PC-3 (cell line): ENCODE measurements at regions not wholly inside any gene's neighbourhood (a gene's known extent, or its start where the extent isn't known, plus 50 kb on each side); places are given as distances from the start of the nearest gene placed in this dataset.

Experiments used
- CTCF ChIP-seq: fragments of 300-600 bp; sonication (generic); conservative IDR thresholded peaks from 2 replicates; pipeline ENCODE4 v1.5.1; 2017; ENCODE audit warnings: antibody characterized with exemption, low read depth, mild to moderate bottlenecking, low read length
- EZH2 ChIP-seq: fragments of 300-600 bp; sonication (generic); IDR thresholded peaks from one replicate; pipeline ENCODE4 v1.6.1; 2017; ENCODE audit warnings: antibody characterized with exemption, mild to moderate bottlenecking, low read length; ENCODE audit not compliant: unreplicated experiment

DNA sequence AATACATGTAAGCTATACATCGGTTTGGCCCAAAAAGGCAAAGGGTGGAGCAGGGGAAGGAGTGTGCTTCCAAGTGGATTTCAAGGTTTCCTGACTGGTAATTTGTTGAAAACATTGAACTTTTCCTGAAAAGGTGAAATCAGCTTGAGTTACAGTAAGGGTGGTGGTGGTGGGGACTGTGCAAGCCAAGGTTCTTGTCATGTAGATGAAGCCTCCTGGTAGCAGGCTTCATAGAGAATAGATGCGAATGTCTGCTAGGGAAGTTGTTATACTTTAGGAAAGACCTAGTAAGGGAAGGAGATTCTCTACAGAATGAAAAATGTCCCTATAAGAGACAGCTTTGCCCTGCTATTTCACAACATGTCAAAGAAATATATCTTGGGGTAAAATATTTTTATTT lies 528.2 kb upstream of the CBLB start:
- no peak for TF ChIP-seq CTCF
- no peak for TF ChIP-seq EZH2
